ENCODE measurements at regions not wholly inside any gene's neighbourhood (a gene's known extent, or its start where the extent isn't known, plus 50 kb on each side); places are given as distances from the start of the nearest gene placed in this dataset.

DNA sequence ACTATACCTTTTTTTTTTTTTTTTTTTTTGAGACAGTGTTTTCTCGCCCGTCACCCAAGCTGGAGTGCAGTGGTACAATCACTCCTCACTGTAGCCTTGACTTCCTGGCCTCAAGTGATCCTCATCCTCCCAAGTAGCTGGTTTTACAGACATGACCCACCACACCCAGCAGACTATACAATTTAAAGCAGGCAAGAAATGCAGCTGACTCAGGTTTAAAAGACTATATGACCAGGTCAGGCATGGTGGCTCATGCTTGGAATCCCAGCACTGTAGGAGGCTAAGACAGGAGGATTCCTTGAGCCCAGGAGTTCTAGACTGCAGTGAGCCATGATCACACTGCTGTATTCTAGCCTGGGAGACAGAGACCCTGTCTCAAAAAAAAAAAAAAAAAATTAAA is 89.5 kb upstream of the AUTS2 start:
- TF ChIP-seq POLR2AphosphoS5 (IDR thresholded peaks at IDR 0.05; ENCODE audit: low read depth, low read length), result no peak
- TF ChIP-seq TAF1 (IDR thresholded peaks at IDR 0.05; ENCODE audit: borderline replicate concordance, insufficient read depth, low read length), result no peak
- TF ChIP-seq, protein P1, sequence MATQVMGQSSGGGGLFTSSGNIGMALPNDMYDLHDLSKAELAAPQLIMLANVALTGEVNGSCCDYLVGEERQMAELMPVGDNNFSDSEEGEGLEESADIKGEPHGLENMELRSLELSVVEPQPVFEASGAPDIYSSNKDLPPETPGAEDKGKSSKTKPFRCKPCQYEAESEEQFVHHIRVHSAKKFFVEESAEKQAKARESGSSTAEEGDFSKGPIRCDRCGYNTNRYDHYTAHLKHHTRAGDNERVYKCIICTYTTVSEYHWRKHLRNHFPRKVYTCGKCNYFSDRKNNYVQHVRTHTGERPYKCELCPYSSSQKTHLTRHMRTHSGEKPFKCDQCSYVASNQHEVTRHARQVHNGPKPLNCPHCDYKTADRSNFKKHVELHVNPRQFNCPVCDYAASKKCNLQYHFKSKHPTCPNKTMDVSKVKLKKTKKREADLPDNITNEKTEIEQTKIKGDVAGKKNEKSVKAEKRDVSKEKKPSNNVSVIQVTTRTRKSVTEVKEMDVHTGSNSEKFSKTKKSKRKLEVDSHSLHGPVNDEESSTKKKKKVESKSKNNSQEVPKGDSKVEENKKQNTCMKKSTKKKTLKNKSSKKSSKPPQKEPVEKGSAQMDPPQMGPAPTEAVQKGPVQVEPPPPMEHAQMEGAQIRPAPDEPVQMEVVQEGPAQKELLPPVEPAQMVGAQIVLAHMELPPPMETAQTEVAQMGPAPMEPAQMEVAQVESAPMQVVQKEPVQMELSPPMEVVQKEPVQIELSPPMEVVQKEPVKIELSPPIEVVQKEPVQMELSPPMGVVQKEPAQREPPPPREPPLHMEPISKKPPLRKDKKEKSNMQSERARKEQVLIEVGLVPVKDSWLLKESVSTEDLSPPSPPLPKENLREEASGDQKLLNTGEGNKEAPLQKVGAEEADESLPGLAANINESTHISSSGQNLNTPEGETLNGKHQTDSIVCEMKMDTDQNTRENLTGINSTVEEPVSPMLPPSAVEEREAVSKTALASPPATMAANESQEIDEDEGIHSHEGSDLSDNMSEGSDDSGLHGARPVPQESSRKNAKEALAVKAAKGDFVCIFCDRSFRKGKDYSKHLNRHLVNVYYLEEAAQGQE (IDR thresholded peaks at IDR 0.05; ENCODE audit: insufficient read depth in 1 of 2, low read depth in 2 of 2, low read length in 2 of 2), result no peak
- TF ChIP-seq SIN3A (IDR thresholded peaks at IDR 0.05; ENCODE audit: borderline replicate concordance, insufficient read depth, low read length), result no peak

Data from PFSK-1 (cell line).